GM19438 (cell line): ENCODE measurements at regions not wholly inside any gene's neighbourhood (a gene's known extent, or its start where the extent isn't known, plus 50 kb on each side); places are given as distances from the start of the nearest gene placed in this dataset.
"Not testable (repeated sequence)": the region's sequence is repeated elsewhere in the genome, so short reads cannot be mapped to it uniquely, and the experiment has no call there.

Experiments used
- ATAC-seq: cut with Tn5 transposase; IDR thresholded peaks from one replicate; pipeline ENCODE4 v1.9.1; 2021; ENCODE audit warnings: low read depth; ENCODE audit not compliant: unreplicated experiment

GRCh38 chr10:30172673-30173072 lies 113.3 kb upstream of the JCAD start:
- ATAC-seq: no peak

- ATAC-seq: no peak
Measured at GRCh38 chr10:30172091-30172490, 112.7 kb upstream of the JCAD start.

GRCh38 chr10:30171601-30172000 lies 112.2 kb upstream of the JCAD start:
- no peak for ATAC-seq

GRCh38 chr10:30170814-30171213 lies 111.4 kb upstream of the JCAD start:
- no peak for ATAC-seq

- no peak for ATAC-seq
Measured at GRCh38 chr10:30170146-30170545, 110.8 kb upstream of the JCAD start.

- no peak for ATAC-seq
Measured at GRCh38 chr10:30169342-30169741, 110.0 kb upstream of the JCAD start.

GRCh38 chr10:30166929-30167328 lies 107.5 kb upstream of the JCAD start:
- no peak for ATAC-seq

- not testable (repeated sequence) for ATAC-seq
Measured at GRCh38 chr10:30163410-30163809, 104.0 kb upstream of the JCAD start.

- ATAC-seq: not testable (repeated sequence)
Measured at GRCh38 chr10:30162796-30163195, 103.4 kb upstream of the JCAD start.

- ATAC-seq: no peak
Measured at GRCh38 chr10:30160271-30160982, 101.0 kb upstream of the JCAD start.

GRCh38 chr10:30159614-30160013 lies 100.2 kb upstream of the JCAD start:
- ATAC-seq: not testable (repeated sequence)

- no peak for ATAC-seq
Measured at GRCh38 chr10:30158325-30158960, 99.1 kb upstream of the JCAD start.

- no peak for ATAC-seq
Measured at GRCh38 chr10:30155401-30155800, 96.0 kb upstream of the JCAD start.

- ATAC-seq: no peak
Measured at GRCh38 chr10:30154561-30154960, 95.2 kb upstream of the JCAD start.

GRCh38 chr10:30154126-30154525 lies 94.7 kb upstream of the JCAD start:
- ATAC-seq: no peak

- no peak for ATAC-seq
Measured at GRCh38 chr10:30151581-30152389, 92.4 kb upstream of the JCAD start.

GRCh38 chr10:30141423-30141822 lies 82.0 kb upstream of the JCAD start:
- no peak for ATAC-seq

- ATAC-seq: no peak
Measured at GRCh38 chr10:30134171-30134945, 75.0 kb upstream of the JCAD start.

- ATAC-seq: no peak
Measured at GRCh38 chr10:30133198-30133597, 73.8 kb upstream of the JCAD start.

- ATAC-seq: not testable (repeated sequence)
Measured at GRCh38 chr10:30131369-30131768, 72.0 kb upstream of the JCAD start.

- not testable (repeated sequence) for ATAC-seq
Measured at GRCh38 chr10:30129326-30129725, 69.9 kb upstream of the JCAD start.
